Parathyroid adenoma (tissue), 2 donors: ENCODE measurements at regions not wholly inside any gene's neighbourhood (a gene's known extent, or its start where the extent isn't known, plus 50 kb on each side); places are given as distances from the start of the nearest gene placed in this dataset.

Experiments used
- H2AFZ ChIP-seq: fragments of 300-600 bp; sonication (generic); one replicate; pipeline ENCODE4 v1.7.0; 2017; ENCODE audit warnings: antibody characterized with exemption, mild to moderate bottlenecking
- H3K27ac ChIP-seq: fragments of 300-600 bp; sonication (generic); one replicate; pipeline ENCODE4 v1.7.0; 2017
- H3K27me3 ChIP-seq: fragments of 300-600 bp; sonication (generic); one replicate; pipeline ENCODE4 v1.7.0; 2017; ENCODE audit warnings: low read length; ENCODE audit not compliant: control insufficient read depth, insufficient read depth
- H3K36me3 ChIP-seq: fragments of 300-600 bp; sonication (generic); one replicate; pipeline ENCODE4 v1.7.0; 2017; ENCODE audit warnings: low read length; ENCODE audit not compliant: control insufficient read depth, insufficient read depth
- H3K4me1 ChIP-seq: fragments of 300-600 bp; sonication (generic); one replicate; pipeline ENCODE4 v1.7.0; 2017; ENCODE audit warnings: control low read depth
- H3K4me2 ChIP-seq: fragments of 300-600 bp; sonication (generic); one replicate; pipeline ENCODE4 v1.7.0; 2017; ENCODE audit warnings: low read length
- H3K4me3 ChIP-seq: fragments of 300-600 bp; sonication (generic); one replicate; pipeline ENCODE4 v1.7.0; 2017; ENCODE audit warnings: low read depth, low read length
- H3K79me2 ChIP-seq: fragments of 300-600 bp; sonication (generic); one replicate; pipeline ENCODE4 v1.7.0; 2017; ENCODE audit warnings: control low read depth
- H3K9ac ChIP-seq: fragments of 300-600 bp; sonication (generic); one replicate; pipeline ENCODE4 v1.7.0; 2017; ENCODE audit warnings: mild to moderate bottlenecking
- H3K9me3 ChIP-seq: fragments of 300-600 bp; sonication (generic); one replicate; pipeline ENCODE4 v1.7.0; 2017; ENCODE audit warnings: low read length; ENCODE audit not compliant: control insufficient read depth
- TF ChIP-seq, protein P1 (sequence below): fragments of 300-600 bp; sonication (generic); IDR thresholded peaks from one replicate; pipeline ENCODE4 v1.7.0; 2017; ENCODE audit warnings: antibody characterized with exemption, mild to moderate bottlenecking
- donor health status: primary hyperparathyroidism.

- H3K4me3 ChIP-seq = no peak overlapping the region
- TF ChIP-seq, protein P1, sequence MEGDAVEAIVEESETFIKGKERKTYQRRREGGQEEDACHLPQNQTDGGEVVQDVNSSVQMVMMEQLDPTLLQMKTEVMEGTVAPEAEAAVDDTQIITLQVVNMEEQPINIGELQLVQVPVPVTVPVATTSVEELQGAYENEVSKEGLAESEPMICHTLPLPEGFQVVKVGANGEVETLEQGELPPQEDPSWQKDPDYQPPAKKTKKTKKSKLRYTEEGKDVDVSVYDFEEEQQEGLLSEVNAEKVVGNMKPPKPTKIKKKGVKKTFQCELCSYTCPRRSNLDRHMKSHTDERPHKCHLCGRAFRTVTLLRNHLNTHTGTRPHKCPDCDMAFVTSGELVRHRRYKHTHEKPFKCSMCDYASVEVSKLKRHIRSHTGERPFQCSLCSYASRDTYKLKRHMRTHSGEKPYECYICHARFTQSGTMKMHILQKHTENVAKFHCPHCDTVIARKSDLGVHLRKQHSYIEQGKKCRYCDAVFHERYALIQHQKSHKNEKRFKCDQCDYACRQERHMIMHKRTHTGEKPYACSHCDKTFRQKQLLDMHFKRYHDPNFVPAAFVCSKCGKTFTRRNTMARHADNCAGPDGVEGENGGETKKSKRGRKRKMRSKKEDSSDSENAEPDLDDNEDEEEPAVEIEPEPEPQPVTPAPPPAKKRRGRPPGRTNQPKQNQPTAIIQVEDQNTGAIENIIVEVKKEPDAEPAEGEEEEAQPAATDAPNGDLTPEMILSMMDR = no peak
- H3K36me3 ChIP-seq = no peaks in the 10 kb centered on the region
- H3K79me2 ChIP-seq = no peaks in the 10 kb centered on the region
- no peak overlapping the region for H3K27ac ChIP-seq
- peak overlapping the region; percentile 33 for H3K4me2 ChIP-seq
- H3K4me1 ChIP-seq = no peaks in the 10 kb centered on the region
- no peak overlapping the region for H2AFZ ChIP-seq
- no peaks in the 10 kb centered on the region for H3K27me3 ChIP-seq
- no peaks in the 10 kb centered on the region for H3K9me3 ChIP-seq
- no peak overlapping the region for H3K9ac ChIP-seq
Measured at GRCh38 chr1:9422911-9423505, 116.3 kb upstream of the SLC25A33 start.

DNA sequence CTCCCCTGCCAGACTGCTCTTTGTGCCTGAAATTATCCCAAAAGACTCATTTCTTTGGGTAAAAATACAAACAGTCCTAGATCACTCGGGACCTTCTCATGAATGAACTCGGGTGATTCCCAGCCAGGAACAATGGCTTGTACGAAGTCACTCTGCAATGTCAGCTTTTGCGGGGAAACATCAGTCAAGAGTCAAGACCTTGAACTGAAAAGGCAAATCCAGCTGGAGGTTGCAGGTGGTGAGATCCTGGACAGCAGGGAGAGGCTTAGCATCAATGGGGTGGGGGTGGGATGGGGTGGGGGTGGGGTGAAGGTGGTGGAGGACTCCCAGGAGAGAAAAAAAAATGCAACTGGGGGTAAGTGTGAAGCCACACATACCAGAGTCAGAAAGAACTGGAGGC, 115.0 kb upstream of the SLC25A33 start:
- Histone ChIP-seq H3K27ac (no peak overlapping the region), H3K9ac (no peak overlapping the region), H3K27me3 (no peaks in the 10 kb centered on the region), H3K9me3 (no peaks in the 10 kb centered on the region), H3K36me3 (no peaks in the 10 kb centered on the region), H3K4me1 (no peaks in the 10 kb centered on the region), H3K4me3 (no peak overlapping the region), H2AFZ (no peak overlapping the region), H3K4me2 (no peak overlapping the region), H3K79me2 (no peaks in the 10 kb centered on the region)
- TF ChIP-seq, protein P1 = no peak

DNA sequence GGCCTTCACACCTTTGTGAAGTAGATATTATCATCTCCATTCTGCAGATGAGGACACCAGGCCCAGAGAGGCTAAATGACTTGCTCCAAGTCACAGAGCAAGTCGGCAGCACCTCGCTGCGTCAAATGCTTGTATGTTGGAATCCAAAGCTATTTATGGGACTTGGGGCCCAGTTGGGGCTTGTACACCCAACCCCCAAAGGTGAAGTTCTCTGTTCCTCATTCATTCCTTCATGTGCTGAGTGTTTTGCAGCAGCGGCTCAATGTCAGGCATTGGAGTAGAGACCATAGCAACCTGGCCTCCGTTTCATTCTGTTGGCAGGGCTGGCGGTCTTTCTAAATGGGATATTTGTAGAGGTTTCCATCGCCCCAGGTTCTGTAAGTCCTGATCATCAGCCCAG, 113.4 kb upstream of the SLC25A33 start:
- H3K4me3 ChIP-seq = no peak overlapping the region
- no peaks in the 10 kb centered on the region for H3K79me2 ChIP-seq
- TF ChIP-seq, protein P1 = no peak
- H3K36me3 ChIP-seq = no peaks in the 10 kb centered on the region
- H3K9me3 ChIP-seq = no peaks in the 10 kb centered on the region
- H3K4me1 ChIP-seq = peaks cover 4% of the 10 kb centered on the region
- H2AFZ ChIP-seq = no peak overlapping the region
- H3K9ac ChIP-seq = no peak overlapping the region
- no peaks in the 10 kb centered on the region for H3K27me3 ChIP-seq
- H3K27ac ChIP-seq = no peak overlapping the region
- no peak overlapping the region for H3K4me2 ChIP-seq

- Histone ChIP-seq H3K4me3 (no peak overlapping the region), H3K79me2 (no peaks in the 10 kb centered on the region), H3K9me3 (no peaks in the 10 kb centered on the region), H3K9ac (no peak overlapping the region), H3K36me3 (no peaks in the 10 kb centered on the region), H2AFZ (no peak overlapping the region), H3K4me1 (peaks cover 4% of the 10 kb centered on the region), H3K27me3 (no peaks in the 10 kb centered on the region), H3K4me2 (no peak overlapping the region), H3K27ac (no peak overlapping the region)
- TF ChIP-seq, protein P1 = no peak
Measured at GRCh38 chr1:9426291-9426711, 113.0 kb upstream of the SLC25A33 start.

GRCh38 chr1:9427388-9427787, 111.9 kb upstream of the SLC25A33 start:
- no peak overlapping the region for H3K27ac ChIP-seq

More at GRCh38 chr1:9427388-9427787, 111.9 kb upstream of the SLC25A33 start:
- Histone ChIP-seq H3K4me2 (no peak overlapping the region), H3K27me3 (no peaks in the 10 kb centered on the region), H3K9me3 (no peaks in the 10 kb centered on the region), H3K9ac (no peak overlapping the region), H3K79me2 (no peaks in the 10 kb centered on the region), H3K4me3 (no peak overlapping the region), H3K36me3 (no peaks in the 10 kb centered on the region), H2AFZ (no peak overlapping the region), H3K4me1 (peaks cover 4% of the 10 kb centered on the region)
- TF ChIP-seq, protein P1 = no peak
